Trophoblast cell (in vitro differentiated cells and primary cell): ENCODE measurements at regions not wholly inside any gene's neighbourhood (a gene's known extent, or its start where the extent isn't known, plus 50 kb on each side); places are given as distances from the start of the nearest gene placed in this dataset.

ENCODE experiments used
- DNase-seq, 2 donors: peaks; one replicate each; pipeline ENCODE4 v3.0.0-alpha.2; 2016
- H2AFZ ChIP-seq: 2 replicates; pipeline ENCODE4 v1.6.1; 2013; ENCODE audit warnings: low read length, moderate library complexity, mild to moderate bottlenecking; ENCODE audit not compliant: insufficient read depth, poor library complexity
- H2AK5ac ChIP-seq: 2 replicates; pipeline ENCODE4 v1.6.1; 2013; ENCODE audit warnings: mild to moderate bottlenecking, low read length
- H2BK120ac ChIP-seq: 2 replicates; pipeline ENCODE4 v1.6.1; 2013; ENCODE audit warnings: low read length, mild to moderate bottlenecking, moderate library complexity; ENCODE audit not compliant: insufficient read depth, poor library complexity
- H2BK12ac ChIP-seq: 2 replicates; pipeline ENCODE4 v1.6.1; 2013; ENCODE audit warnings: mild to moderate bottlenecking, low read length, moderate library complexity
- H2BK5ac ChIP-seq: 2 replicates; pipeline ENCODE4 v1.6.1; 2013; ENCODE audit warnings: low read length, low read depth, moderate library complexity, mild to moderate bottlenecking; ENCODE audit not compliant: poor library complexity
- H3K14ac ChIP-seq: 2 replicates; pipeline ENCODE4 v1.6.1; 2013; ENCODE audit warnings: mild to moderate bottlenecking, low read length
- H3K18ac ChIP-seq: 2 replicates; pipeline ENCODE4 v1.6.1; 2013; ENCODE audit warnings: mild to moderate bottlenecking, low read length
- H3K23ac ChIP-seq: 2 replicates; pipeline ENCODE4 v1.6.1; 2013; ENCODE audit warnings: low read length
- H3K27ac ChIP-seq: 2 replicates; pipeline ENCODE4 v1.5.1; 2013; ENCODE audit warnings: low read depth, mild to moderate bottlenecking, inconsistent platforms, low read length, moderate library complexity
- H3K27me3 ChIP-seq: 2 replicates; pipeline ENCODE4 v1.6.1; 2013; ENCODE audit warnings: inconsistent platforms, mild to moderate bottlenecking, low read length, moderate library complexity; ENCODE audit not compliant: insufficient read depth
- H3K36me3 ChIP-seq, 2 experiments: 1 replicate in 1 of 2; 2 replicates in 1 of 2; pipeline ENCODE4 v1.6.1; 2013; ENCODE audit warnings: low read length in 2 of 2, mild to moderate bottlenecking in 2 of 2, moderate library complexity in 1 of 2; ENCODE audit not compliant: insufficient read depth in 2 of 2, control insufficient read depth in 1 of 2
- H3K4ac ChIP-seq: 2 replicates; pipeline ENCODE4 v1.6.1; 2013; ENCODE audit warnings: low read depth, mild to moderate bottlenecking, low read length, moderate library complexity
- H3K4me1 ChIP-seq, 2 experiments: 1 replicate in 1 of 2; 2 replicates in 1 of 2; pipeline ENCODE4 v1.6.1; 2013; ENCODE audit warnings: low read length in 2 of 2, mild to moderate bottlenecking in 2 of 2, moderate library complexity in 1 of 2; ENCODE audit not compliant: insufficient read depth in 2 of 2, control insufficient read depth in 1 of 2
- H3K4me2 ChIP-seq: 2 replicates; pipeline ENCODE4 v1.6.1; 2013; ENCODE audit warnings: inconsistent platforms, mild to moderate bottlenecking, low read length, moderate library complexity
- H3K4me3 ChIP-seq: 2 replicates; pipeline ENCODE4 v1.5.1; 2013; ENCODE audit warnings: mild to moderate bottlenecking, low read depth, low read length, inconsistent platforms
- H3K79me1 ChIP-seq: one replicate; pipeline ENCODE4 v1.6.1; 2013; ENCODE audit warnings: low read length
- H3K79me2 ChIP-seq: 2 replicates; pipeline ENCODE4 v1.6.1; 2013; ENCODE audit warnings: low read length, mild to moderate bottlenecking; ENCODE audit not compliant: control insufficient read depth, insufficient read depth, poor library complexity
- H3K9ac ChIP-seq: 2 replicates; pipeline ENCODE4 v1.6.1; 2013; ENCODE audit warnings: mild to moderate bottlenecking, low read length
- H3K9me3 ChIP-seq: 2 replicates; pipeline ENCODE4 v1.6.1; 2013; ENCODE audit warnings: low read depth, mild to moderate bottlenecking, control low read depth, inconsistent platforms, low read length; ENCODE audit not compliant: insufficient read depth
- H4K12ac ChIP-seq: 2 replicates; pipeline ENCODE4 v1.6.1; 2013; ENCODE audit warnings: low read depth, mild to moderate bottlenecking, low read length, moderate library complexity
- H4K8ac ChIP-seq: 2 replicates; pipeline ENCODE4 v1.6.1; 2013; ENCODE audit warnings: low read depth, mild to moderate bottlenecking, low read length, moderate library complexity
- H4K91ac ChIP-seq: one replicate; pipeline ENCODE4 v1.6.1; 2013; ENCODE audit warnings: low read depth, mild to moderate bottlenecking, low read length, moderate library complexity
- WGBS: extraction: QIAGEN DNeasy Blood & Tissue Kit; methylation state at CpG from one replicate; pipeline ENCODE4 v1.1.7; 2013; ENCODE audit warnings: missing lambda C conversion rate; ENCODE audit not compliant: insufficient read length, insufficient coverage; ENCODE audit errors: extremely low coverage; 5-methylcytosine and 5-hydroxymethylcytosine counted together

DNA sequence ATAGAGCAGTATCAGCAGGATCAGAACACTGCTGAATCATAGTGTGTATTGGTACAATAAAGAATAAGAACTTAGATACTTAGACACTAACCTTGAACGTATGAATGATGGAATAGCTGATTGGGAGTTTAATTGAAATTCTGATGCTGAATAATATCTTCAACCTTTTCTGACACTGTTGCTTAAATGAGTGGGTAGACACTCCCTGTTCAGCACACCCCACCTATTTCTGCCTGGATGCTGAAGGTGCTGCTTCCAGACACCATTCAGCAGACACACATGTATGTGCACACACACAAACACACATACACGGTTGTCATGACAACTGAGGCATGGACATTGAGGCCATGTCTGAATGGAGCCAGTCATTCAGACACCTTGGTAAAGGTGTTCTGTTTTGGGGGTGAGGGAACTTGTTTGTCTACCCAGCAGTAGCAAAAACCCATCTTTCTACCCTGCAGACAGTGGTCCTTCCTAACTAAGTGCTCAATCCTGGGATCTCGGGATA lies 54.3 kb downstream of the TMEM215 start:
- no peak overlapping the region for H3K14ac ChIP-seq
- H3K4me2 ChIP-seq: no peak overlapping the region
- no peak overlapping the region for H3K18ac ChIP-seq
- H3K79me1 ChIP-seq: no peaks in the 10 kb centered on the region
- no peaks in the 10 kb centered on the region for H3K4me1 ChIP-seq
- no peak overlapping the region for H3K9ac ChIP-seq
- no peak overlapping the region for H3K4me3 ChIP-seq
- no peak overlapping the region for H2BK12ac ChIP-seq
- H4K8ac ChIP-seq: no peak overlapping the region
- no peak overlapping the region for H3K27ac ChIP-seq
- WGBS: no CpG with 5 or more reads among the region's 3 CpGs
- no peak overlapping the region for H2BK120ac ChIP-seq
- H3K27me3 ChIP-seq: no peaks in the 10 kb centered on the region
- H2BK5ac ChIP-seq: no peak overlapping the region
- no peak overlapping the region for H3K23ac ChIP-seq
- no peak overlapping the region for H4K12ac ChIP-seq
- no peaks in the 10 kb centered on the region for H3K36me3 ChIP-seq
- H2AFZ ChIP-seq: no peak overlapping the region
- H3K4ac ChIP-seq: no peak overlapping the region
- no peaks in the 10 kb centered on the region for H3K79me2 ChIP-seq
- H4K91ac ChIP-seq: no peak overlapping the region
- no peak overlapping the region for H2AK5ac ChIP-seq
- DNase-seq: no peak
- no peaks in the 10 kb centered on the region for H3K9me3 ChIP-seq

DNA sequence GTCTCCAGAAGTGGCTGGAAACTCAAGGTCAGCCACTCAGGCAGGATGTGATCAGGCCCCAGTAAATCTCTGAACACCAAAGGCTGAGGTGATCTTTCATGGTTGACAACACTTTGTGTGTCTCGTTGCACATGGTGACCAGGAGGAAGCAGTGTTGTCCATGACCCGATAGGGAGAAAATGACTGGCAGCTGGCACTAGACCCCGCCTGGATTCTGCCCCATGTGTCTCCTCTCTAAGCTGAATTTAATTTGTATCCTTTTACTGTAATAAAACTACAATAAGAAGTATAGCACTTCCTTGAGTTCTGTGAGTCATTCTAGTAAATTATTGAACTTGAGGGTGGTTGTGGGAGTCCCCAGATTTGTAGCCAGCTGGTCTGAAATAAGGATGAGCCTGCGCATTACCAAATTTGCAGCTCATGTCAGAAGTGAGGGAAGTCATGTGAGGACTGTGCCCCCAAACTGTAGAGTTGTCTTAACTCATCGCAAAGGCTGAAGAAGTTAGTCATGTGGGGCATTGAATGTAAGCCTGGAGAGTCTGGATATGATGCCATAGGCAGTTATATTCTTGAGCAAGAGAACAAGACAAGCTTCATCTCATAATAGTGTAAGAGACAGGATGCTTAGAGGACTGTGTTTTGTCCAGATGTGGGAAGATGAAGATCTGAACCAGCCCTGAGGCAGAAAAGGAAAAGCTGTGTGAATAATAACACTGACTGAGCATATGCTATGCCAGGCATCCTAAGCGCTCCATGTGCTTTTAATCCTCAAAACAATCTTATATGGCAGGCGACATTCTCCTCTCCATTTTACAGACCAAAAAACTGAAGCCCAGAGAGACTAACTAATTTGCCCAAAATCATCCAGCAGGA lies 55.9 kb downstream of the TMEM215 start:
- no peak overlapping the region for H4K12ac ChIP-seq
- no peaks in the 10 kb centered on the region for H3K36me3 ChIP-seq
- H3K79me1 ChIP-seq: no peaks in the 10 kb centered on the region
- H2BK12ac ChIP-seq: no peak overlapping the region
- no peaks in the 10 kb centered on the region for H3K27me3 ChIP-seq
- no peak overlapping the region for H3K14ac ChIP-seq
- no peak overlapping the region for H3K9ac ChIP-seq
- no peak overlapping the region for H4K91ac ChIP-seq
- H3K9me3 ChIP-seq: no peaks in the 10 kb centered on the region
- no peaks in the 10 kb centered on the region for H3K4me1 ChIP-seq
- H4K8ac ChIP-seq: no peak overlapping the region
- no peak overlapping the region for H3K4me3 ChIP-seq
- H3K79me2 ChIP-seq: no peaks in the 10 kb centered on the region
- H2AK5ac ChIP-seq: no peak overlapping the region
- WGBS: no CpG with 5 or more reads among the region's 7 CpGs
- no peak overlapping the region for H3K4ac ChIP-seq
- no peak overlapping the region for H3K27ac ChIP-seq
- no peak overlapping the region for H2AFZ ChIP-seq
- no peak overlapping the region for H3K4me2 ChIP-seq
- no peak overlapping the region for H3K18ac ChIP-seq
- no peak overlapping the region for H3K23ac ChIP-seq
- no peak overlapping the region for H2BK120ac ChIP-seq
- DNase-seq: peak; percentile 73 to 88
- H2BK5ac ChIP-seq: no peak overlapping the region

DNA sequence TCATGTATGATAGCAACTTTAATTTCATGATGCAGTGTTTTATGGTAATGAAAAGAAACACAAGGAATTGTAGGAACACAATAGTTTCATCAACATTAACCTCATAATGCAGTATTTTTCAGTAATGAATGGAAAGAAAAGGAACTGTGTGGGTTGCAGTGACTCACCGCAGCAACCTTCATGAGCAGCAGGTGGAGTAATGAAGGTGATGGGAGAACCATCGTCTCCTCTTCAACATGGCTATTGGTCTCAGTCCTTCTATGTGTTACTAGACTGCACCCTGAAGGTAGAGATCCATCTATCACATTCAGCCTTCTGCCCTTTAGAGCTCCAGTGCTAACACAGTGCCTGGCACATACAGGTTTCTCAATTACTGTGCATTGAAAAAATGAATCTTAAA lies 58.0 kb downstream of the TMEM215 start:
- Histone ChIP-seq H3K18ac (no peak overlapping the region), H3K4me2 (no peak overlapping the region), H4K91ac (no peak overlapping the region), H3K14ac (no peak overlapping the region), H3K4me3 (no peak overlapping the region), H3K36me3 (no peaks in the 10 kb centered on the region), H3K4ac (no peak overlapping the region), H2BK12ac (no peak overlapping the region), H2AK5ac (no peak overlapping the region), H3K27ac (no peak overlapping the region), H3K79me1 (no peaks in the 10 kb centered on the region), H3K23ac (no peak overlapping the region), H4K8ac (no peak overlapping the region), H4K12ac (no peak overlapping the region), H3K79me2 (no peaks in the 10 kb centered on the region), H2AFZ (no peak overlapping the region), H2BK120ac (no peak overlapping the region), H3K27me3 (no peaks in the 10 kb centered on the region), H3K9ac (no peak overlapping the region), H3K9me3 (no peaks in the 10 kb centered on the region), H3K4me1 (no peaks in the 10 kb centered on the region), H2BK5ac (no peak overlapping the region)
- WGBS: no CpG with 5 or more reads among the region's 2 CpGs
- DNase-seq: no peak

DNA sequence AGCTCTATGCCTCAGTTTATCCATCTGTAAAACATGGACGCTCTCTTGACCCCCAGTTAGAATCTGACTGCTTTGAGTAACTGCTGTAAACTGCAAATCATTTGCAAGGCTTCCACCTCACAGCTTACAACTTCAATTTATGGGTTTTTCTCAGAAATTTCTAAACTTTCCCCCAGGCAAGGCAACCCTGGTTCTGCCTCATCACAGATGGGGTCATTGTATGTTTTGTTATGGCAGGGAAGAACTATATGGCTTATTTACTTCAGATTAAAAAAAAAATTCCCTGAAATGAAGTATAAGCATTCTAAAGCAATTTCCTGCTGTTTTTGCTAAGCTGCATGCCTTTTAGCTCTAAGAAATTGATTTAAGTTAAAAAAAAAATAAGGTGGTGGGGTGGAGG lies 60.0 kb downstream of the TMEM215 start:
- Histone ChIP-seq H3K18ac (no peak overlapping the region), H3K9me3 (no peaks in the 10 kb centered on the region), H3K14ac (no peak overlapping the region), H3K27ac (no peak overlapping the region), H3K79me2 (no peaks in the 10 kb centered on the region), H3K4me3 (no peak overlapping the region), H2AK5ac (no peak overlapping the region), H4K91ac (no peak overlapping the region), H2AFZ (no peak overlapping the region), H3K9ac (no peak overlapping the region), H3K4ac (no peak overlapping the region), H2BK12ac (no peak overlapping the region), H3K4me1 (no peaks in the 10 kb centered on the region), H2BK5ac (no peak overlapping the region), H3K79me1 (no peaks in the 10 kb centered on the region), H3K27me3 (no peaks in the 10 kb centered on the region), H3K23ac (no peak overlapping the region), H3K36me3 (no peaks in the 10 kb centered on the region), H3K4me2 (no peak overlapping the region), H4K12ac (no peak overlapping the region), H2BK120ac (no peak overlapping the region), H4K8ac (no peak overlapping the region)
- DNase-seq: no peak
- no CpG with 5 or more reads among the region's 1 CpG for WGBS
